Gastrocnemius medialis (tissue), 4 donors: ENCODE measurements at regions not wholly inside any gene's neighbourhood (a gene's known extent, or its start where the extent isn't known, plus 50 kb on each side); places are given as distances from the start of the nearest gene placed in this dataset.

Experiments
- CTCF ChIP-seq, 5 experiments: fragments of 450-650 bp in 3 of 5; fragments of 200-600 bp in 2 of 5; sonication (generic) in 2 of 5; IDR thresholded peaks in 4 of 5; conservative IDR thresholded peaks in 1 of 5; 1 replicate in 4 of 5; 2 replicates in 1 of 5; pipeline ENCODE4 v1.5.1; 2016 to 2019; ENCODE audit warnings: antibody characterized with exemption in 5 of 5, mild to moderate bottlenecking in 3 of 5, moderate library complexity in 3 of 5
- POLR2A ChIP-seq, 2 donors: fragments of 450-650 bp; IDR thresholded peaks; one replicate each; pipeline ENCODE4 v1.6.1; 2017; ENCODE audit warnings: antibody characterized with exemption in 2 of 2, mild to moderate bottlenecking in 2 of 2, moderate library complexity in 2 of 2

DNA sequence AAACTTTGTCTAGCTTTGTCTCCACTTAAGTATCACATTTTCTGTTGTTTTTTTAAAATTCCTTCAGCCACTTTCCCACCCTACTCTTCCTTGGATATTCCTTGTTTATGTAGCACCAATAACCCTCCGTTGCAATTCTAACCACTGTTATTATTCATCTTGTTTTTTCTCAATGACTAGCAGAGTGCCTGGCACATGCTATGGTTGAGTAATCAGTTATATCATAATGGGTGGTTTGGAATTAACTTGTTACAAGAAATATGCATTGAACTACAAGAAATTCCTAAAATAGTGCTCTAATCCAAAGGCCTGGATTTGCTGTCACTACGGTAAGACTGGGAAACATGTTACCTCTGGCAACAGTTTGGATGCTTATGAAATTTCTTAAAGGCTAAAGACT, 756.6 kb downstream of the NOVA1 start:
- TF ChIP-seq POLR2A (IDR thresholded peaks at IDR 0.05) = no peak
- TF ChIP-seq CTCF (IDR thresholded peaks at IDR 0.05 in 4 of 5, conservative IDR thresholded peaks at IDR 0.05 in 1 of 5) = no peak
